Caco-2 (cell line): ENCODE measurements at regions not wholly inside any gene's neighbourhood (a gene's known extent, or its start where the extent isn't known, plus 50 kb on each side); places are given as distances from the start of the nearest gene placed in this dataset.

Source experiments
- BruUV-seq: library from RNA; stranded (reverse); fragments of 400-500 nt; replicated peaks from 2 replicates; lab custom pipeline; 2021; lab: Mats Ljungman, UMichigan
- CTCF ChIA-PET: fragments of 300-600 bp; sonication (Branson Sonifier 250); formaldehyde crosslinking; loops from one replicate; lab custom pipeline; 2022; ENCODE audit warnings: antibody characterized with exemption; lab: Charles Lee
- POLR2A ChIA-PET: fragments of 300-600 bp; sonication (Branson Sonifier 250); formaldehyde crosslinking; loops from one replicate; lab custom pipeline; 2022; ENCODE audit warnings: antibody characterized with exemption; lab: Charles Lee
- DNase-seq, 2 experiments: peaks; one replicate each; pipeline versions ENCODE4 v3.0.0 to v3.0.0-alpha.2; 2020 to 2022
- H3K27me3 ChIP-seq: replicated peaks from 2 replicates; pipeline ENCODE4 v1.6.0; 2011; ENCODE audit warnings: low read length; ENCODE audit not compliant: control insufficient read depth, insufficient read depth
- H3K36me3 ChIP-seq: 2 replicates; pipeline ENCODE4 v1.5.1; 2011; ENCODE audit warnings: low read length; ENCODE audit not compliant: control insufficient read depth, insufficient read depth
- H3K4me1 ChIP-seq: fragments of 250-450 bp; sonication (Bioruptor Pico); 2 replicates; pipeline ENCODE4 v1.5.1; 2020; ENCODE audit warnings: mild to moderate bottlenecking
- H3K4me3 ChIP-seq: 2 replicates; pipeline ENCODE4 v1.5.1; 2011; ENCODE audit warnings: low read depth, mild to moderate bottlenecking, control low read depth, low read length
- H3K9me3 ChIP-seq: fragments of 250-450 bp; sonication (Bioruptor Pico); 2 replicates; pipeline ENCODE4 v1.5.1; 2020; ENCODE audit warnings: mild to moderate bottlenecking, moderate library complexity
- H3K27ac Mint-ChIP-seq: one replicate; pipeline ENCODE4 v1.8.0; 2022; ENCODE audit warnings: mixed read lengths; ENCODE audit not compliant: unreplicated experiment
- H3K27me3 Mint-ChIP-seq: one replicate; pipeline ENCODE4 v1.8.0; 2022; ENCODE audit warnings: mixed read lengths; ENCODE audit not compliant: insufficient read depth, unreplicated experiment
- H3K36me3 Mint-ChIP-seq: one replicate; pipeline ENCODE4 v1.8.0; 2022; ENCODE audit warnings: mild to moderate bottlenecking, mixed read lengths; ENCODE audit not compliant: insufficient read depth, unreplicated experiment
- H3K4me1 Mint-ChIP-seq: one replicate; pipeline ENCODE4 v1.8.0; 2022; ENCODE audit warnings: low read depth, mixed read lengths; ENCODE audit not compliant: unreplicated experiment
- H3K4me3 Mint-ChIP-seq: one replicate; pipeline ENCODE4 v1.8.0; 2022; ENCODE audit warnings: mild to moderate bottlenecking, moderate library complexity, mixed read lengths; ENCODE audit not compliant: unreplicated experiment
- H3K9me3 Mint-ChIP-seq: one replicate; pipeline ENCODE4 v1.8.0; 2022; ENCODE audit warnings: mixed read lengths; ENCODE audit not compliant: unreplicated experiment
- CTCF ChIP-seq, 2 experiments: fragments of 200-600 bp in 1 of 2; IDR thresholded peaks; 1 replicate in 1 of 2; 2 replicates in 1 of 2; pipeline versions ENCODE4 v1.5.1 to v1.8.0; 2011 to 2022; ENCODE audit warnings: antibody characterized with exemption in 1 of 2, control low read depth in 1 of 2, inconsistent platforms in 1 of 2, low read depth in 1 of 2, low read length in 1 of 2, mild to moderate bottlenecking in 1 of 2, moderate library complexity in 1 of 2; ENCODE audit not compliant: insufficient read depth in 1 of 2, severe bottlenecking in 1 of 2, unreplicated experiment in 1 of 2
- intact Hi-C: fragments of 100-400 bp; cut with micrococcal nuclease; formaldehyde crosslinking; loops from one replicate; pipeline ENCODE4 v1.10.0; 2022; ENCODE audit not compliant: unreplicated experiment

DNA sequence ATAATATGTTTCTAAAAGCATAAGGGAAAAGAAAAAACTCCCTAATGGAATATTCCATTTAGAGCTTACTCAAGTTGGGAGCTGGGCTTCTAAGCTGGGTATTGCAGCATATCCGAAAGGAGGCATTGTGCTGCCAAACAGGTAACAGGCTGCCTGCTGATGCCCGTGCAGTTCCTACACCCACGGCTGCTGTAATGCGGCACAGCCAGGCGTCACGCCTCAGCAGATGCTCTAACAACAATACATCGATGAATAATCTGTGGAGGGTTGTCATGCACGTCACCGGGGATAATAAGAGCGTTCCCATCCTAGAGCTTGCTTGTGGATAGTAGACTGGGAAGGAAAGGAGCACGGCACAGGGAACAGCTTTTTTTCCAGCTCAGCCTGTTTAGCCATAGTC lies 1582.1 kb upstream of the SLC10A2 start:
- Mint-ChIP-seq H3K36me3 (no peaks in the 10 kb centered on the region), H3K9me3 (no peaks in the 10 kb centered on the region), H3K27ac (no peak overlapping the region), H3K4me3 (no peak overlapping the region), H3K4me1 (no peaks in the 10 kb centered on the region), H3K27me3 (peaks cover 2% of the 10 kb centered on the region)
- H3K4me1 ChIP-seq: no peaks in the 10 kb centered on the region
- H3K4me3 ChIP-seq: no peak overlapping the region
- no peaks in the 10 kb centered on the region for H3K36me3 ChIP-seq
- intact Hi-C loops: loop anchor here (10.0 kb wide), 1 partner anchor 1007 kb away; no protein-coding TSS in a partner anchor
- no peaks in the 10 kb centered on the region for H3K27me3 ChIP-seq
- no peaks in the 10 kb centered on the region for H3K9me3 ChIP-seq
- TF ChIP-seq CTCF (IDR thresholded peaks at IDR 0.05; ENCODE audit: insufficient read depth in 1 of 2, low read depth in 1 of 2, low read length in 1 of 2, severe bottlenecking in 1 of 2, unreplicated experiment in 1 of 2): no peak
- CTCF ChIA-PET: no interaction called here
- POLR2A ChIA-PET: no interaction called here
- DNase-seq: no peak
- no TSS peak for BruUV-seq

- intact Hi-C loops: loop anchor here (10.0 kb wide), 1 partner anchor 1009 kb away; no protein-coding TSS in a partner anchor
- CTCF ChIA-PET: no interaction called here
- no peak for TF ChIP-seq CTCF (IDR thresholded peaks at IDR 0.05; ENCODE audit: insufficient read depth in 1 of 2, low read depth in 1 of 2, low read length in 1 of 2, severe bottlenecking in 1 of 2, unreplicated experiment in 1 of 2)
- Mint-ChIP-seq H3K27ac (no peak overlapping the region), H3K4me3 (no peak overlapping the region), H3K36me3 (no peaks in the 10 kb centered on the region), H3K27me3 (peaks cover 3% of the 10 kb centered on the region), H3K4me1 (no peaks in the 10 kb centered on the region), H3K9me3 (no peaks in the 10 kb centered on the region)
- no peak for DNase-seq
- no peaks in the 10 kb centered on the region for H3K9me3 ChIP-seq
- no peaks in the 10 kb centered on the region for H3K4me1 ChIP-seq
- BruUV-seq: no TSS peak
- no peaks in the 10 kb centered on the region for H3K27me3 ChIP-seq
- H3K4me3 ChIP-seq: no peak overlapping the region
- POLR2A ChIA-PET: no interaction called here
- no peaks in the 10 kb centered on the region for H3K36me3 ChIP-seq
Measured at GRCh38 chr13:104645786-104646185, 1579.6 kb upstream of the SLC10A2 start.

DNA sequence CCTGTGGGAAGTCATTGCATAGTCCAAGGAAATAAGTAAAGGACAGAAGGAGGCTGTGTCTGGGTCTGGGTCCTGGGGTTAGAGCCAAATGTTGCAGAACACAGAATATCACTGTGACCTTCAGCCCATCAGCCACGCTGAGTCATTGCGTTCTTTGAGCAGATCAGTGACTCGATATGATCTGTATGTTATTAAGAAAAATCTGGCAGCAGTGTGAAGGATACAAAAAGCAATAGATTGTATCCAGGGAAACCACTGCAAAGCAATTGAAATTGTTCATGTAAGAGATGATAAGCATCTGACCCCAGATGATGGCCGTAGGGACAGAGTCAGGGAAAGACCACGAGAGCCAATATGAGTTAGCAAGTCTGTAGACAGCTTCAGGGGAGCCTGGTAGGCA lies 1575.1 kb upstream of the SLC10A2 start:
- POLR2A ChIA-PET: no interaction called here

More for the DNA sequence above, 1575.1 kb upstream of the SLC10A2 start:
- Mint-ChIP-seq H3K4me1 (no peaks in the 10 kb centered on the region), H3K4me3 (no peak overlapping the region), H3K27ac (no peak overlapping the region), H3K9me3 (no peaks in the 10 kb centered on the region), H3K27me3 (peaks cover 3% of the 10 kb centered on the region), H3K36me3 (no peaks in the 10 kb centered on the region)
- intact Hi-C loops: loop anchor here (10.0 kb wide), 1 partner anchor 1013 kb away; no protein-coding TSS in a partner anchor
- DNase-seq: no peak
- no peaks in the 10 kb centered on the region for H3K4me1 ChIP-seq
- H3K9me3 ChIP-seq: no peaks in the 10 kb centered on the region
- BruUV-seq: no TSS peak
- CTCF ChIA-PET: no interaction called here
- no peak for TF ChIP-seq CTCF (IDR thresholded peaks at IDR 0.05; ENCODE audit: insufficient read depth in 1 of 2, low read depth in 1 of 2, low read length in 1 of 2, severe bottlenecking in 1 of 2, unreplicated experiment in 1 of 2)
- H3K4me3 ChIP-seq: no peak overlapping the region
- H3K27me3 ChIP-seq: no peaks in the 10 kb centered on the region
- no peaks in the 10 kb centered on the region for H3K36me3 ChIP-seq
